Transverse colon (tissue), 4 donors: ENCODE measurements at regions not wholly inside any gene's neighbourhood (a gene's known extent, or its start where the extent isn't known, plus 50 kb on each side); places are given as distances from the start of the nearest gene placed in this dataset.
"Not testable (repeated sequence)": the region's sequence is repeated elsewhere in the genome, so short reads cannot be mapped to it uniquely, and the experiment has no call there.

Experiments used
- DNase-seq: peaks from one replicate; pipeline ENCODE4 v3.0.0-alpha.2; 2019
- H3K27ac ChIP-seq, 4 donors: fragments of 200-600 bp; sonication (generic); 2 replicates each; pipeline ENCODE4 v1.5.1; 2016 to 2018; ENCODE audit warnings: inconsistent platforms in 4 of 4
- H3K27me3 ChIP-seq: fragments of 200-600 bp; sonication (generic); 2 replicates; pipeline ENCODE4 v1.5.1; 2017; ENCODE audit warnings: inconsistent platforms
- H3K36me3 ChIP-seq, 4 donors: fragments of 200-600 bp; sonication (generic); 2 replicates each; pipeline ENCODE4 v1.5.1; 2017 to 2019; ENCODE audit warnings: inconsistent platforms in 4 of 4
- H3K4me1 ChIP-seq, 4 donors: fragments of 200-600 bp; sonication (generic); 2 replicates each; pipeline ENCODE4 v1.5.1; 2017 to 2020; ENCODE audit warnings: inconsistent platforms in 4 of 4
- H3K4me3 ChIP-seq, 4 donors: fragments of 200-600 bp; sonication (generic); 1 replicate in 1 of 4; 2 replicates in 3 of 4; pipeline versions ENCODE4 v1.5.1 to v1.6.1; 2017 to 2019; ENCODE audit warnings: inconsistent platforms in 4 of 4
- H3K9me3 ChIP-seq, 2 donors: fragments of 200-600 bp; sonication (generic); 2 replicates each; pipeline ENCODE4 v1.5.1; 2017 to 2019; ENCODE audit warnings: inconsistent platforms in 2 of 2
- EP300 ChIP-seq: sonication (generic); formaldehyde crosslinking; IDR thresholded peaks from one replicate; pipeline ENCODE4 v1.6.1; 2017; ENCODE audit warnings: antibody characterized with exemption, low read depth
- POLR2A ChIP-seq: fragments of 450-650 bp; IDR thresholded peaks from one replicate; pipeline ENCODE4 v1.6.1; 2016; ENCODE audit warnings: antibody characterized with exemption, mild to moderate bottlenecking, moderate library complexity
- POLR2AphosphoS5 ChIP-seq, 3 donors: sonication (generic); formaldehyde crosslinking; IDR thresholded peaks; one replicate each; pipeline ENCODE4 v1.6.1; 2016; ENCODE audit warnings: antibody characterized with exemption in 3 of 3
- WGBS, 2 donors: methylation state at CpG; one replicate each; pipeline ENCODE4 v1.1.5; 2018; ENCODE audit warnings: low coverage in 1 of 2; 5-methylcytosine and 5-hydroxymethylcytosine counted together
- in situ Hi-C, 4 donors: fragments of 200-750 bp; cut with MboI; loops; one replicate each; pipeline versions ENCODE4 v1.15.0 to v1.15.1; 2017; ENCODE audit warnings: low sequenced_read_pairs in 3 of 4, low pct_ligation_motif_present in 1 of 4, low pct_unique_long_range_greater_than_20kb in 1 of 4
- intact Hi-C: fragments of 100-400 bp; cut with DNase I; formaldehyde crosslinking; loops from one replicate; pipeline ENCODE4 v1.15.1; 2023; ENCODE audit warnings: low total_unique reads
- TF ChIP-seq, protein P1 (sequence below), 5 experiments: fragments of 200-600 bp in 3 of 5; fragments of 450-650 bp in 2 of 5; sonication (generic) in 3 of 5; IDR thresholded peaks; 1 replicate in 2 of 5; 2 replicates in 3 of 5; pipeline ENCODE4 v1.5.1; 2016 to 2017; ENCODE audit warnings: antibody characterized with exemption in 5 of 5, inconsistent platforms in 3 of 5, mild to moderate bottlenecking in 2 of 5, moderate library complexity in 1 of 5

DNA sequence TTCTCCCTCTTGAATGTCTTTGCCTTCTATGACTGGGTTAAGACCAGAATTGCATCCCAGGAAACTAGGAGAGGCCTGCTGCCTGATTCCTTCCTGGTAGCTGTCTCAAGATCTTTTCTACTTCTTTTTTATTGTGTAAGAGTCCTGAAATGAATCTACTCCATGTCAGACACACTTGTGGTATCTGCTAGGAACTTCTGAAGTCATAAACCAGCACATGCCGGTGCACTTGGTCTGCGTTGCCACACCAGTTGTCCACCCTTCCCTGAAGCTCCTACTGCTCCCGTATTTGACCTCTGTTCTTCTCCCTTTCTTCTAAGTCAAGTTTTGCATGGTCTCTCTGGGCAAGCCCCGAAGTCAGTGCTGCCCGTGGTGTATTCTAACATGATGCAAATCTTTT is 644.2 kb downstream of the ETS1 start:
- no peaks in the 10 kb centered on the region for H3K4me1 ChIP-seq
- H3K27ac ChIP-seq, result no peak overlapping the region
- H3K27me3 ChIP-seq, result no peaks in the 10 kb centered on the region
- 82% methylated on average over 5 of the region's 5 CpGs; no CpG with 5 or more reads in 1 of the 2 donors for WGBS, 2 donors
- no peaks in the 10 kb centered on the region for H3K9me3 ChIP-seq
- no peaks in the 10 kb centered on the region for H3K36me3 ChIP-seq
- intact Hi-C loops (no loop called here), in situ Hi-C loops (no loop called here)
- no peak for DNase-seq
- no peak overlapping the region for H3K4me3 ChIP-seq
- TF ChIP-seq POLR2AphosphoS5 (IDR thresholded peaks at IDR 0.05), result no peak
- TF ChIP-seq, protein P1, sequence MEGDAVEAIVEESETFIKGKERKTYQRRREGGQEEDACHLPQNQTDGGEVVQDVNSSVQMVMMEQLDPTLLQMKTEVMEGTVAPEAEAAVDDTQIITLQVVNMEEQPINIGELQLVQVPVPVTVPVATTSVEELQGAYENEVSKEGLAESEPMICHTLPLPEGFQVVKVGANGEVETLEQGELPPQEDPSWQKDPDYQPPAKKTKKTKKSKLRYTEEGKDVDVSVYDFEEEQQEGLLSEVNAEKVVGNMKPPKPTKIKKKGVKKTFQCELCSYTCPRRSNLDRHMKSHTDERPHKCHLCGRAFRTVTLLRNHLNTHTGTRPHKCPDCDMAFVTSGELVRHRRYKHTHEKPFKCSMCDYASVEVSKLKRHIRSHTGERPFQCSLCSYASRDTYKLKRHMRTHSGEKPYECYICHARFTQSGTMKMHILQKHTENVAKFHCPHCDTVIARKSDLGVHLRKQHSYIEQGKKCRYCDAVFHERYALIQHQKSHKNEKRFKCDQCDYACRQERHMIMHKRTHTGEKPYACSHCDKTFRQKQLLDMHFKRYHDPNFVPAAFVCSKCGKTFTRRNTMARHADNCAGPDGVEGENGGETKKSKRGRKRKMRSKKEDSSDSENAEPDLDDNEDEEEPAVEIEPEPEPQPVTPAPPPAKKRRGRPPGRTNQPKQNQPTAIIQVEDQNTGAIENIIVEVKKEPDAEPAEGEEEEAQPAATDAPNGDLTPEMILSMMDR (IDR thresholded peaks at IDR 0.05), result no peak
- TF ChIP-seq POLR2A, result no peak
- no peak for TF ChIP-seq EP300

- DNase-seq, H3K4me3 ChIP-seq, H3K27ac ChIP-seq, H3K9me3 ChIP-seq, H3K36me3 ChIP-seq, intact Hi-C loops, H3K27me3 ChIP-seq, H3K4me1 ChIP-seq, in situ Hi-C loops: not testable (repeated sequence)
- WGBS, 2 donors, result 80 to 89% methylated on average over 3 to 17 of the region's 17 CpGs
Measured at GRCh38 chr11:127941554-127941953, 645.8 kb downstream of the ETS1 start.

DNA sequence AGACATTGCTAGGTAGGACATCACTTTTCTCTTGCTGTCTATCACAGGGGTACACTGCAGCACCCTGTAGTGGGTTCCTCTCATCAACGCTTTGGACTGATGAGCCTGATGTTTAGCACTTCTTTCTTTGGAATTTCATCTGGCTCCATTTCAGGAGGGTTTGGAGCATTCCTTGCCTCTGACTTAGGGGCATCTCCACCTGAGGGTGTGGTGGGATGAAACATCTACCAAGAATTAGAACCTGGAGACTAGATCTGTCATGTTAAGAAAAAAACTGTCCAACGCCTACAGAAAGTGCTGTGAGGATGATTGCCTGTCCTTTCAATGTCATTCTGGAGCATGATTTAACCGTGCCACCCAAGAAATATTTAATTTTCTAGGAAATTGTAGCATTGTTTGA is 648.4 kb downstream of the ETS1 start:
- Histone ChIP-seq H3K36me3 (no peaks in the 10 kb centered on the region), H3K4me3 (no peak overlapping the region), H3K27me3 (no peaks in the 10 kb centered on the region), H3K9me3 (no peaks in the 10 kb centered on the region), H3K27ac (no peak overlapping the region), H3K4me1 (no peaks in the 10 kb centered on the region)
- intact Hi-C loops, result no loop called here
- no peak for DNase-seq
- WGBS, 2 donors, result 50 to 56% methylated on average over 2 to 3 of the region's 3 CpGs
- in situ Hi-C loops, result no loop called here
- no peak for TF ChIP-seq POLR2A
- TF ChIP-seq, protein P1 (IDR thresholded peaks at IDR 0.05), result no peak
- TF ChIP-seq POLR2AphosphoS5 (IDR thresholded peaks at IDR 0.05), result no peak
- no peak for TF ChIP-seq EP300

DNA sequence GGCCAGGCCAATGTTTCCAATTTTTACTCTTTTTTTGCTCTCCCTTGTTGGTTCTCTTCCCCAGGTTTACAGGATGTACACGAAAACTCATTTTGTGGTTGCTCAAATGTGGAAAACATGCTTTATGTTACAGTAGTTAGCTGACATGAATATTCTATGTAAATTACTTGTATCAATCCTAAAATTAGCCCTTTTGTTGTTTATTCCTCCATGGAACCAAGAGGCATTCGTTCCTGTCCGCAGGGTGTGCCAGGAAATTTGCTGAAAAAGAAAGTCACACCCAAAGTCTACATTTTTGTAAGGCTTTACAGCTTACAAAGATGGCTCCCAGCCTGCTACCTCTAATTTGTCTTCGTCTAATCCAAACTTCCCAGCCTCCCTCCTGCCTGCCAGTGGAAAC is 652.3 kb downstream of the ETS1 start:
- Histone ChIP-seq H3K4me1 (no peaks in the 10 kb centered on the region), H3K4me3 (no peak overlapping the region), H3K9me3 (no peaks in the 10 kb centered on the region), H3K27me3 (no peaks in the 10 kb centered on the region), H3K27ac (no peak overlapping the region), H3K36me3 (no peaks in the 10 kb centered on the region)
- DNase-seq, result no peak
- in situ Hi-C loops, result no loop called here
- WGBS, 2 donors, result 47 to 65% methylated on average over 3 to 4 of the region's 4 CpGs
- intact Hi-C loops, result no loop called here
- TF ChIP-seq, protein P1 (IDR thresholded peaks at IDR 0.05), result no peak
- TF ChIP-seq EP300, result no peak
- TF ChIP-seq POLR2AphosphoS5 (IDR thresholded peaks at IDR 0.05), result no peak
- TF ChIP-seq POLR2A, result no peak

GRCh38 chr11:127933961-127934360 is 653.4 kb downstream of the ETS1 start:
- H3K4me3 ChIP-seq, intact Hi-C loops, DNase-seq, in situ Hi-C loops, H3K27me3 ChIP-seq, H3K4me1 ChIP-seq, H3K9me3 ChIP-seq, H3K36me3 ChIP-seq, H3K27ac ChIP-seq: not testable (repeated sequence)
- WGBS, 2 donors, result 89 to 96% methylated on average over 4 of the region's 4 CpGs
